Mammary epithelial cell (primary cell): ENCODE measurements at regions not wholly inside any gene's neighbourhood (a gene's known extent, or its start where the extent isn't known, plus 50 kb on each side); places are given as distances from the start of the nearest gene placed in this dataset.

Source experiments
- EZH2 ChIP-seq: IDR thresholded peaks from 2 replicates; pipeline ENCODE4 v1.6.1; 2012; ENCODE audit warnings: low read length, inconsistent platforms, borderline replicate concordance
- TF ChIP-seq, protein P1 (sequence below), 2 donors: IDR thresholded peaks in 1 of 2; conservative IDR thresholded peaks in 1 of 2; 2 replicates each; pipeline ENCODE4 v1.5.1; 2011 to 2012; ENCODE audit warnings: inconsistent platforms in 2 of 2, low read length in 2 of 2, mild to moderate bottlenecking in 2 of 2, control low read depth in 1 of 2, low read depth in 1 of 2; ENCODE audit not compliant: insufficient read depth in 1 of 2; ENCODE audit errors: extremely low read depth in 1 of 2

DNA sequence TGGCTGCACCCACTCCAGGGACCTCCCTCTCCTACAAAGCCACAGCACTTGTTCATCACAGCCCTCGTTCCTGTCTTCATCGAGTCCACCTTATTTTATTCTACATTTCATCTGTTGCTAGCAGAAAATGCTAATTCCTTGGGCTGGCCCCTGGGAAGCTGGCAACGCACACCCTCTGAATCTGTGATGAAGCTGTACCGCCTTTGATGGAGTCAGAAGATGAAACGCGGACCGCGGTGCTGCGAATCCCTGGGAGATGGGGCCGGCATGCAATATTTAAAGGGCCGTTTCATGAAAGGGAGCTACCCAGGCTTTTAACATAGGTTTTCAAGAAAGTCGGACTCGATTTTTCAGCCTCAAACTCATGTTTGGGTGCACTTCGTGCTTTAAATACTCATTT, 88.5 kb downstream of the NPTX2 start:
- TF ChIP-seq, protein P1, sequence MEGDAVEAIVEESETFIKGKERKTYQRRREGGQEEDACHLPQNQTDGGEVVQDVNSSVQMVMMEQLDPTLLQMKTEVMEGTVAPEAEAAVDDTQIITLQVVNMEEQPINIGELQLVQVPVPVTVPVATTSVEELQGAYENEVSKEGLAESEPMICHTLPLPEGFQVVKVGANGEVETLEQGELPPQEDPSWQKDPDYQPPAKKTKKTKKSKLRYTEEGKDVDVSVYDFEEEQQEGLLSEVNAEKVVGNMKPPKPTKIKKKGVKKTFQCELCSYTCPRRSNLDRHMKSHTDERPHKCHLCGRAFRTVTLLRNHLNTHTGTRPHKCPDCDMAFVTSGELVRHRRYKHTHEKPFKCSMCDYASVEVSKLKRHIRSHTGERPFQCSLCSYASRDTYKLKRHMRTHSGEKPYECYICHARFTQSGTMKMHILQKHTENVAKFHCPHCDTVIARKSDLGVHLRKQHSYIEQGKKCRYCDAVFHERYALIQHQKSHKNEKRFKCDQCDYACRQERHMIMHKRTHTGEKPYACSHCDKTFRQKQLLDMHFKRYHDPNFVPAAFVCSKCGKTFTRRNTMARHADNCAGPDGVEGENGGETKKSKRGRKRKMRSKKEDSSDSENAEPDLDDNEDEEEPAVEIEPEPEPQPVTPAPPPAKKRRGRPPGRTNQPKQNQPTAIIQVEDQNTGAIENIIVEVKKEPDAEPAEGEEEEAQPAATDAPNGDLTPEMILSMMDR (conservative IDR thresholded peaks at IDR 0.05 in 1 of 2, IDR thresholded peaks at IDR 0.05 in 1 of 2; ENCODE audit: extremely low read depth in 1 of 2, insufficient read depth in 1 of 2, low read depth in 1 of 2, low read length in 2 of 2), result no peak
- TF ChIP-seq EZH2, result no peak
